ENCODE measurements at regions not wholly inside any gene's neighbourhood (a gene's known extent, or its start where the extent isn't known, plus 50 kb on each side); places are given as distances from the start of the nearest gene placed in this dataset.

GRCh38 chr16:65372171-65372570 is 250.3 kb upstream of the CDH11 start:
- H3K9ac ChIP-seq (ENCODE audit: low read length) = no peak overlapping the region
- intact Hi-C loops (cut with micrococcal nuclease) = no loop called here
- ChIA-PET CTCF (no interaction called here), RAD21 (ENCODE audit: low non-redundant PET in 1 of 2, low total read pairs in 2 of 2, uncharacterized antibody in 2 of 2, unreplicated experiment in 2 of 2) (no interaction called here), POLR2A (no interaction called here)
- no peak overlapping the region for H3K4me3 ChIP-seq (replicated peaks in 1 of 2; ENCODE audit: low read depth in 1 of 2, low read length in 2 of 2)
- no peak overlapping the region for H3K4me2 ChIP-seq (ENCODE audit: low read length)
- H3K27me3 ChIP-seq (ENCODE audit: insufficient read depth, low read length) = no peaks in the 10 kb centered on the region
- H4K20me1 ChIP-seq (ENCODE audit: insufficient read depth) = no peaks in the 10 kb centered on the region
- H3K9me3 ChIP-seq (ENCODE audit: control insufficient read depth in 1 of 2, insufficient read depth in 1 of 2, low read depth in 1 of 2, low read length in 2 of 2) = peaks cover 13 to 32% of the 10 kb centered on the region in 2 experiments; a peak in 2 of 4 replicates
- no peaks in the 10 kb centered on the region for H3K79me2 ChIP-seq (ENCODE audit: insufficient read depth, low read length)
- no peaks in the 10 kb centered on the region for H3K36me3 ChIP-seq (ENCODE audit: control insufficient read depth in 1 of 2, insufficient read depth in 2 of 2, low read length in 2 of 2)
- ATAC-seq (no peak), DNase-seq (ENCODE audit: low read depth, low spot score) (no peak)
- H3K4me1 ChIP-seq (ENCODE audit: control insufficient read depth in 1 of 2, insufficient read depth in 2 of 2, low read length in 2 of 2) = no peaks in the 10 kb centered on the region
- no peak overlapping the region for H2AFZ ChIP-seq (ENCODE audit: low read depth, low read length, poor library complexity, severe bottlenecking)
- no peaks in the 10 kb centered on the region for H3K9me2 ChIP-seq (ENCODE audit: insufficient read depth)
- no peak for TF ChIP-seq REST (IDR thresholded peaks at IDR 0.05; ENCODE audit: low read depth)
- no peak overlapping the region for H3K27ac ChIP-seq (ENCODE audit: low read depth, low read length)
- no TSS peak for BruUV-seq (replicated peaks)

GRCh38 chr16:65365732-65366715 is 244.2 kb upstream of the CDH11 start:
- no peaks in the 10 kb centered on the region for H3K27me3 ChIP-seq (ENCODE audit: insufficient read depth, low read length)
- no peaks in the 10 kb centered on the region for H4K20me1 ChIP-seq (ENCODE audit: insufficient read depth)
- H3K4me2 ChIP-seq (ENCODE audit: low read length) = no peak overlapping the region
- no peaks in the 10 kb centered on the region for H3K9me2 ChIP-seq (ENCODE audit: insufficient read depth)
- DNase-seq (ENCODE audit: low read depth, low spot score) (no peak), ATAC-seq (no peak)
- ChIA-PET POLR2A (no interaction called here), RAD21 (ENCODE audit: low non-redundant PET in 1 of 2, low total read pairs in 2 of 2, uncharacterized antibody in 2 of 2, unreplicated experiment in 2 of 2) (no interaction called here), CTCF (no interaction called here)
- no peak overlapping the region for H3K9ac ChIP-seq (ENCODE audit: low read length)
- no peak overlapping the region for H3K4me3 ChIP-seq (replicated peaks in 1 of 2; ENCODE audit: low read depth in 1 of 2, low read length in 2 of 2)
- H2AFZ ChIP-seq (ENCODE audit: low read depth, low read length, poor library complexity, severe bottlenecking) = no peak overlapping the region
- peaks cover 3 to 15% of the 10 kb centered on the region in 2 experiments; a peak in 2 of 4 replicates for H3K9me3 ChIP-seq (ENCODE audit: control insufficient read depth in 1 of 2, insufficient read depth in 1 of 2, low read depth in 1 of 2, low read length in 2 of 2)
- no peaks in the 10 kb centered on the region for H3K4me1 ChIP-seq (ENCODE audit: control insufficient read depth in 1 of 2, insufficient read depth in 2 of 2, low read length in 2 of 2)
- no peaks in the 10 kb centered on the region for H3K36me3 ChIP-seq (ENCODE audit: control insufficient read depth in 1 of 2, insufficient read depth in 2 of 2, low read length in 2 of 2)
- no TSS peak for BruUV-seq (replicated peaks)
- intact Hi-C loops (cut with micrococcal nuclease) = no loop called here
- no peak overlapping the region for H3K27ac ChIP-seq (ENCODE audit: low read depth, low read length)
- no peaks in the 10 kb centered on the region for H3K79me2 ChIP-seq (ENCODE audit: insufficient read depth, low read length)
- TF ChIP-seq CBX3 (IDR thresholded peaks at IDR 0.05; ENCODE audit: low read depth) (no peak), ATF3 (IDR thresholded peaks at IDR 0.05) (no peak), FOSL1 (IDR thresholded peaks at IDR 0.05; ENCODE audit: low read depth) (no peak), EZH2 (IDR thresholded peaks at IDR 0.05) (no peak), SIN3A (IDR thresholded peaks at IDR 0.05; ENCODE audit: low read depth) (no peak), REST (IDR thresholded peaks at IDR 0.05; ENCODE audit: low read depth) (no peak), YY1 (IDR thresholded peaks at IDR 0.05; ENCODE audit: extremely low read depth, insufficient replicate concordance, low read depth, low read length) (no peak)
